GM12878 (cell line): ENCODE measurements at regions not wholly inside any gene's neighbourhood (a gene's known extent, or its start where the extent isn't known, plus 50 kb on each side); places are given as distances from the start of the nearest gene placed in this dataset.

Experiments used
- BCL3 ChIP-seq: IDR thresholded peaks from 2 replicates; pipeline ENCODE4 v1.6.1; 2011; ENCODE audit warnings: borderline replicate concordance, low read depth, mild to moderate bottlenecking, moderate library complexity, low read length; ENCODE audit not compliant: insufficient read depth, poor library complexity, severe bottlenecking
- BHLHE40 ChIP-seq, 2 experiments: fragments of 450-650 bp in 1 of 2; IDR thresholded peaks; 2 replicates each; pipeline ENCODE4 v1.6.1; 2011 to 2017; ENCODE audit warnings: low read depth in 2 of 2, borderline replicate concordance in 1 of 2, improper control_type of control experiment in 1 of 2, low read length in 1 of 2, mild to moderate bottlenecking in 1 of 2
- BMI1 ChIP-seq: fragments of 450-650 bp; IDR thresholded peaks from 2 replicates; pipeline ENCODE4 v1.6.1; 2016; ENCODE audit warnings: mild to moderate bottlenecking, moderate library complexity, borderline replicate concordance
- POLR2A ChIP-seq: IDR thresholded peaks from 2 replicates; pipeline ENCODE4 v1.6.1; 2011; ENCODE audit warnings: low read depth, mild to moderate bottlenecking, low read length
- SIN3A ChIP-seq: IDR thresholded peaks from 2 replicates; pipeline ENCODE4 v1.6.1; 2012; ENCODE audit warnings: low read depth, low read length, improper control_type of control experiment
- SREBF2 ChIP-seq: IDR thresholded peaks from 2 replicates; pipeline ENCODE4 v1.6.1; 2012; ENCODE audit warnings: mild to moderate bottlenecking, low read length
- SRF ChIP-seq, 2 experiments: IDR thresholded peaks; 2 replicates each; pipeline ENCODE4 v1.6.1; 2011; ENCODE audit warnings: low read depth in 2 of 2, low read length in 2 of 2, mild to moderate bottlenecking in 1 of 2, moderate library complexity in 1 of 2
- TF ChIP-seq, protein P1 (sequence below), 3 experiments: IDR thresholded peaks in 2 of 3; conservative IDR thresholded peaks in 1 of 3; 2 replicates each; pipeline ENCODE4 v1.5.1; 2011; ENCODE audit warnings: low read depth in 3 of 3, low read length in 3 of 3, mild to moderate bottlenecking in 3 of 3, control low read depth in 2 of 3, moderate library complexity in 2 of 3, inconsistent platforms in 1 of 3, mixed read lengths in 1 of 3; ENCODE audit not compliant: control insufficient read depth in 2 of 3, insufficient read depth in 1 of 3; ENCODE audit errors: extremely low read depth in 1 of 3
- TF ChIP-seq, protein P2 (sequence below): IDR thresholded peaks from 2 replicates; pipeline ENCODE4 v1.6.1; 2011; ENCODE audit warnings: low read depth, low read length, improper control_type of control experiment, borderline replicate concordance

DNA sequence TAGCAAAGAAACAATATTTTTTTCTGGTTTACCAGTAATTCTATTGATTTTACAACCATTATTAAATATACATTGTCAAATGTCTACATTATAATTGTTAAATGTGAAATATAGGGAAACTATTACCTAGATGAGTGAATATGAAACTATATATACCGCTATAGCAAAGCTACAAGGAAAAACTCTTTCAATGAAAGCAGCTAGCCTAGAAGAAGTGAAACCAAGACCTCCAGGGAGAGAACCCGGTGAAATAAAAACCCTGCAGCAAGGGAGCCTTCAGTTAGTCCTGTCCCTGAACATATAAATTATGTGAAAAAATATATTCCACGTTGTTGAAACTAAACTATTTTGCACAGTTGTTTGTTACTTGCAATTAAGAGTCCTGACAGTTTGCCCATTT, 913.1 kb downstream of the EFNA5 start:
- TF ChIP-seq, protein P1, sequence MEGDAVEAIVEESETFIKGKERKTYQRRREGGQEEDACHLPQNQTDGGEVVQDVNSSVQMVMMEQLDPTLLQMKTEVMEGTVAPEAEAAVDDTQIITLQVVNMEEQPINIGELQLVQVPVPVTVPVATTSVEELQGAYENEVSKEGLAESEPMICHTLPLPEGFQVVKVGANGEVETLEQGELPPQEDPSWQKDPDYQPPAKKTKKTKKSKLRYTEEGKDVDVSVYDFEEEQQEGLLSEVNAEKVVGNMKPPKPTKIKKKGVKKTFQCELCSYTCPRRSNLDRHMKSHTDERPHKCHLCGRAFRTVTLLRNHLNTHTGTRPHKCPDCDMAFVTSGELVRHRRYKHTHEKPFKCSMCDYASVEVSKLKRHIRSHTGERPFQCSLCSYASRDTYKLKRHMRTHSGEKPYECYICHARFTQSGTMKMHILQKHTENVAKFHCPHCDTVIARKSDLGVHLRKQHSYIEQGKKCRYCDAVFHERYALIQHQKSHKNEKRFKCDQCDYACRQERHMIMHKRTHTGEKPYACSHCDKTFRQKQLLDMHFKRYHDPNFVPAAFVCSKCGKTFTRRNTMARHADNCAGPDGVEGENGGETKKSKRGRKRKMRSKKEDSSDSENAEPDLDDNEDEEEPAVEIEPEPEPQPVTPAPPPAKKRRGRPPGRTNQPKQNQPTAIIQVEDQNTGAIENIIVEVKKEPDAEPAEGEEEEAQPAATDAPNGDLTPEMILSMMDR (IDR thresholded peaks at IDR 0.05 in 2 of 3, conservative IDR thresholded peaks at IDR 0.05 in 1 of 3; ENCODE audit: control insufficient read depth in 2 of 3, extremely low read depth in 1 of 3, insufficient read depth in 1 of 3, low read depth in 3 of 3, low read length in 3 of 3) = no peak
- TF ChIP-seq SIN3A = no peak
- no peak for TF ChIP-seq SREBF2
- no peak for TF ChIP-seq SRF (IDR thresholded peaks at IDR 0.05; ENCODE audit: low read depth in 2 of 2, low read length in 2 of 2)
- no peak for TF ChIP-seq BHLHE40 (IDR thresholded peaks at IDR 0.05; ENCODE audit: borderline replicate concordance in 1 of 2, low read depth in 2 of 2, low read length in 1 of 2)
- TF ChIP-seq BCL3 = no peak
- TF ChIP-seq BMI1 = no peak
- TF ChIP-seq POLR2A = no peak
- TF ChIP-seq, protein P2, sequence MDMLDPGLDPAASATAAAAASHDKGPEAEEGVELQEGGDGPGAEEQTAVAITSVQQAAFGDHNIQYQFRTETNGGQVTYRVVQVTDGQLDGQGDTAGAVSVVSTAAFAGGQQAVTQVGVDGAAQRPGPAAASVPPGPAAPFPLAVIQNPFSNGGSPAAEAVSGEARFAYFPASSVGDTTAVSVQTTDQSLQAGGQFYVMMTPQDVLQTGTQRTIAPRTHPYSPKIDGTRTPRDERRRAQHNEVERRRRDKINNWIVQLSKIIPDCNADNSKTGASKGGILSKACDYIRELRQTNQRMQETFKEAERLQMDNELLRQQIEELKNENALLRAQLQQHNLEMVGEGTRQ = no peak
